Uterus (tissue), 3 donors: ENCODE measurements at regions not wholly inside any gene's neighbourhood (a gene's known extent, or its start where the extent isn't known, plus 50 kb on each side); places are given as distances from the start of the nearest gene placed in this dataset.
A peak's percentile ranks its signal among the peaks of the same experiment; 100 is the strongest.

Experiments used
- DNase-seq, 2 donors: peaks; one replicate each; pipeline ENCODE4 v3.0.0-alpha.2; 2019 to 2020
- H3K27ac ChIP-seq, 2 donors: fragments of 200-600 bp; sonication (generic); 1 replicate in 1 of 2; 2 replicates in 1 of 2; pipeline ENCODE4 v1.5.1; 2016 to 2018
- H3K27me3 ChIP-seq, 2 donors: fragments of 200-600 bp; sonication (generic); one replicate each; pipeline ENCODE4 v1.5.1; 2018 to 2019; ENCODE audit warnings: control low read depth in 1 of 2
- H3K36me3 ChIP-seq, 2 donors: fragments of 200-600 bp; sonication (generic); one replicate each; pipeline ENCODE4 v1.5.1; 2019; ENCODE audit warnings: control low read depth in 1 of 2
- H3K4me1 ChIP-seq, 2 donors: fragments of 200-600 bp; sonication (generic); one replicate each; pipeline ENCODE4 v1.5.1; 2018 to 2019; ENCODE audit warnings: control low read depth in 1 of 2
- H3K4me3 ChIP-seq, 2 donors: fragments of 200-600 bp; sonication (generic); 1 replicate in 1 of 2; 2 replicates in 1 of 2; pipeline ENCODE4 v1.5.1; 2018 to 2019; ENCODE audit warnings: mild to moderate bottlenecking in 1 of 2
- H3K9me3 ChIP-seq, 2 donors: fragments of 200-600 bp; sonication (generic); one replicate each; pipeline ENCODE4 v1.5.1; 2019; ENCODE audit warnings: control low read depth in 1 of 2
- POLR2A ChIP-seq, 2 donors: fragments of 450-650 bp; IDR thresholded peaks; one replicate each; pipeline ENCODE4 v1.6.1; 2016; ENCODE audit warnings: antibody characterized with exemption in 2 of 2, mild to moderate bottlenecking in 1 of 2, moderate library complexity in 1 of 2
- intact Hi-C: fragments of 100-400 bp; cut with DNase I; formaldehyde crosslinking; loops from one replicate; pipeline ENCODE4 v1.15.1; 2023; ENCODE audit warnings: low total_unique reads
- TF ChIP-seq, protein P1 (sequence below), 4 experiments: fragments of 200-600 bp in 2 of 4; fragments of 450-650 bp in 2 of 4; sonication (generic) in 2 of 4; IDR thresholded peaks; one replicate each; pipeline ENCODE4 v1.5.1; 2016 to 2019; ENCODE audit warnings: antibody characterized with exemption in 4 of 4, mild to moderate bottlenecking in 2 of 4, moderate library complexity in 1 of 4
- donor health status: DM: yes; HTN: yes; CAD: no.

DNA sequence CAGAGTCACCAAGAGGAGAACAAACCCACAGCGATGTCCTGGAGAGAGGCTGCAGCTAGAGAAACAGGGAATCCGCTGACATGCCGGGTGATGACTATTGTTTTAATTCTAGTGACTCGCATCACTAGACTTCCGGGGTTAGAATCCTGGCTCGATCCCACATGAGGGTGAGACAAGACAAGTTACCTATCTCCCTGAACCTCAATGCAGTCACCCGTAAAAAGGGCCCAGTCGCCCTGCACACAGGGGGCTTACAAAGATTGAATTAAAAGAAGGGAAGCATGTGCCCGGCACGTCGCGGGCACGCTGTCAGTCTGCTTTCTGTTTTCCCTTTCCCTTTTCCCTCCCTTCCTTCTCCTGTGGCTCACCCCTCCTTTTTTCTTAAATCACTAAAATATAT lies 212.9 kb upstream of the FOXF1 start:
- Histone ChIP-seq H3K27me3 (no peaks in the 10 kb centered on the region), H3K36me3 (no peaks in the 10 kb centered on the region), H3K4me1 (no peaks in the 10 kb centered on the region), H3K4me3 (no peak overlapping the region), H3K27ac (peak overlapping the region in 1 of 2 donors; percentile 41), H3K9me3 (no peaks in the 10 kb centered on the region)
- TF ChIP-seq, protein P1, sequence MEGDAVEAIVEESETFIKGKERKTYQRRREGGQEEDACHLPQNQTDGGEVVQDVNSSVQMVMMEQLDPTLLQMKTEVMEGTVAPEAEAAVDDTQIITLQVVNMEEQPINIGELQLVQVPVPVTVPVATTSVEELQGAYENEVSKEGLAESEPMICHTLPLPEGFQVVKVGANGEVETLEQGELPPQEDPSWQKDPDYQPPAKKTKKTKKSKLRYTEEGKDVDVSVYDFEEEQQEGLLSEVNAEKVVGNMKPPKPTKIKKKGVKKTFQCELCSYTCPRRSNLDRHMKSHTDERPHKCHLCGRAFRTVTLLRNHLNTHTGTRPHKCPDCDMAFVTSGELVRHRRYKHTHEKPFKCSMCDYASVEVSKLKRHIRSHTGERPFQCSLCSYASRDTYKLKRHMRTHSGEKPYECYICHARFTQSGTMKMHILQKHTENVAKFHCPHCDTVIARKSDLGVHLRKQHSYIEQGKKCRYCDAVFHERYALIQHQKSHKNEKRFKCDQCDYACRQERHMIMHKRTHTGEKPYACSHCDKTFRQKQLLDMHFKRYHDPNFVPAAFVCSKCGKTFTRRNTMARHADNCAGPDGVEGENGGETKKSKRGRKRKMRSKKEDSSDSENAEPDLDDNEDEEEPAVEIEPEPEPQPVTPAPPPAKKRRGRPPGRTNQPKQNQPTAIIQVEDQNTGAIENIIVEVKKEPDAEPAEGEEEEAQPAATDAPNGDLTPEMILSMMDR (IDR thresholded peaks at IDR 0.05), result no peak
- DNase-seq, result no peak
- intact Hi-C loops, result no loop called here

DNA sequence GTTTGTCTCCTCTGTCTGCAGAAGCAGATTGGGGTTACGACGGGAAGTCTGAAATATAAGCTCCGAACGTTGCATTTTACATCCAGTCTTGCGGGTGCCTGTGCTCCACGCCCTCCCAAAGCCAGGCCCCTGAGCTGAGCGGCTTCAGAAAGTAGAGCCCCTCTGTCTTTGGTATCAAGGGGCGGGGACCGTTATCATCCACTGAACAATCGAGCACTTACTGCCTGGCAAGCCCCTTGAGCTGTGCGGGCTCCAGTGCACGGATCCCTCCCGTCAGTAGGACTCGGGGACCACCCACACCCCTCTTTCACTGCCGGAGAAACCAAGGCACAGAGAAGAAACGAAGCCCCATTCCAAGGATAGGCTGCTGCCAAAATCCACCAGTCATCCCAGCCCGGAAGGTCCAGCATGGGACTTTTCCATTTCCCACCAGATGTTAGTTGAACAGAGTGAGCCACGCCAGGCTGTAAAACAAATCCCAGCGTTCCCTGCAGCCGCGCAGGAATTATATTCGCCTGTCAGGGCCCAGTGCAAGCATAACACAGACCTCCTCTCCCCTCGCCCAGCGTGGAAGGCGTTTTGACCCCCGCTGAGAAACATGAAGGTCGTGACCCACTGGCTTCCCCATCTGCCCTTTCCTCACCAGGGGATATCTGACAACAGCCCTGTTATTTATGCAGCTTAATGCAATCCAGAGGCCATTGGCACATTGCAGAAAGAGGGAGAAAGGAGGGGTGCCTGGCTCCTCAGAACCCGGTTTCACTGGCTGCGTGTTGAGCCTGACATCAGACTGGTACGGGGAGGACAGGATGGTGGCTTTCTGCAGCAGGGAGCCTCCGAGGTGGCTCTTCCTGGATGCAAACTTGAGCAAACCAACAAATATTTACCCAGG lies 212.2 kb upstream of the FOXF1 start:
- DNase-seq, result peak; percentile 38 to 46

DNA sequence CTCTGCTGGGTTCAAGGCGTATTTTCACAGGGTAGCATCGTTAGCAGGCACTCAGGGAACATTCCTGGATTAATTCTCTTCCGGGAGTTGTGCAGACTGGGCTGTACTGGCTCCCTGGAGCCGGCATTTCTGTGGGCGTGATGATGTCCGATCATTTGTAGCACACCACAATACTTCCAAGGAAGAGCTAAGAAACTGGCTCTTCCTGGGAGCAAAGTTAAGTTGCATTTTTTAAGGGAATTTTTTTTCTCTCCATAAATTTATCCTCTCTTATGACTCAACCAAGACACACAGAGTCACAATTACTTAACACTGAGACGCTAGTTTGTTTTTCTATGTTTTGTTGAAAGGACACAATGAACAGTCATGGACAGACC lies 211.6 kb upstream of the FOXF1 start:
- Histone ChIP-seq H3K4me3 (no peak overlapping the region), H3K27ac (peak overlapping the region; percentile 14 to 47), H3K9me3 (no peaks in the 10 kb centered on the region), H3K27me3 (no peaks in the 10 kb centered on the region), H3K36me3 (no peaks in the 10 kb centered on the region), H3K4me1 (peaks cover 0 to 4% of the 10 kb centered on the region in 2 donors)
- intact Hi-C loops, result no loop called here
- TF ChIP-seq, protein P1 (IDR thresholded peaks at IDR 0.05), result no peak
- TF ChIP-seq POLR2A (IDR thresholded peaks at IDR 0.05), result no peak
- DNase-seq, result no peak

More for the DNA sequence above, 212.2 kb upstream of the FOXF1 start:
- intact Hi-C loops, result no loop called here
- Histone ChIP-seq H3K27ac (peak overlapping the region; percentile 14 to 41), H3K4me1 (no peaks in the 10 kb centered on the region), H3K27me3 (no peaks in the 10 kb centered on the region), H3K4me3 (no peak overlapping the region), H3K36me3 (no peaks in the 10 kb centered on the region), H3K9me3 (no peaks in the 10 kb centered on the region)
- TF ChIP-seq POLR2A (IDR thresholded peaks at IDR 0.05), result no peak
- TF ChIP-seq, protein P1 (IDR thresholded peaks at IDR 0.05), result no peak

DNA sequence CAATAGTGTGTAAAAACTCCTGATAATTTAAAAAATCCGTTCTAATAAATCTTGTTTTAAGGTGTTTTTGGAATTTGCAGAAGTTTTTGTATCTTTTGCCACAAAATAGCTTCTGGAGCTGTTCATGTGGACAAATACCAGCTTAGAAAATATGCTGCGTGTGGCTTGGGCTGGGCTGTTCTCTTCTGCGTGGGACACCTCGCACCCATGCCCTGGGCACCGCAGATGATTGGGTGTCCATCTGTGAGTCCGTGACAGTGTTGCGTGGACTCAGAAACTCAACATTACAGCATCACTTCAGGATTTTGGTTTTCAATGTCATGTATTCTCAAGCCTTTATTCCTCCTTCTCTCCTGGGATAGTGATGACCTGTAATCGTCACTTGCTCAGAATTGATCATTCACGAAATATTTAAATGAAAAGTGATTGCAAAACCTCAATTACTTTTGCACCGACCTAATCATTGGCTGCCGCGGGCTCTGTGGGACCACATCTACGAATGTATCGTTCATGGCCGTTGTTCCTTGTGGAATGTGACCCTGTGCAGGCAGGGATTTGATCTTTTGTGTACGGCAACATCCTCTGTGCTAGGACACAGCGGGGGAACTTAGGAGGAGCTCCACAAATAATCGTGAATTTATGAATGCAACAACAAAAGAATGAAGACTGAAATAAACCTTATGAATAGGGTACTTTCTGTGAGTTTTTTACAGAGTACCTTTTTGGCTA lies 210.3 kb upstream of the FOXF1 start:
- no peak overlapping the region for H3K4me3 ChIP-seq
- DNase-seq, result no peak
- no peak for TF ChIP-seq POLR2A (IDR thresholded peaks at IDR 0.05)
- TF ChIP-seq, protein P1 (IDR thresholded peaks at IDR 0.05), result no peak
- intact Hi-C loops, result no loop called here
- H3K27ac ChIP-seq, result no peak overlapping the region
- H3K36me3 ChIP-seq, result no peaks in the 10 kb centered on the region
- peaks cover 0 to 4% of the 10 kb centered on the region in 2 donors for H3K4me1 ChIP-seq
- H3K27me3 ChIP-seq, result no peaks in the 10 kb centered on the region
- H3K9me3 ChIP-seq, result no peaks in the 10 kb centered on the region
